GM19463 (cell line): ENCODE measurements at regions not wholly inside any gene's neighbourhood (a gene's known extent, or its start where the extent isn't known, plus 50 kb on each side); places are given as distances from the start of the nearest gene placed in this dataset.
A peak's percentile ranks its signal among the peaks of the same experiment; 100 is the strongest.

ENCODE experiments used
- ATAC-seq: cut with Tn5 transposase; IDR thresholded peaks from one replicate; pipeline ENCODE4 v1.9.1; 2021; ENCODE audit warnings: mild to moderate bottlenecking, moderate library complexity; ENCODE audit not compliant: unreplicated experiment

GRCh38 chr5:145708169-145708568 lies 127.0 kb downstream of the PRELID2 start:
- ATAC-seq: no peak

- no peak for ATAC-seq
These were observed 130.4 kb downstream of the PRELID2 start for GRCh38 chr5:145704724-145705123.

- no peak for ATAC-seq
These were observed 131.3 kb downstream of the PRELID2 start for GRCh38 chr5:145703856-145704255.

- ATAC-seq: no peak
These were observed 133.7 kb downstream of the PRELID2 start for GRCh38 chr5:145701404-145701803.

GRCh38 chr5:145699846-145700245 lies 135.3 kb downstream of the PRELID2 start:
- ATAC-seq: no peak

- ATAC-seq: peak; percentile 76
These were observed 137.7 kb downstream of the PRELID2 start for GRCh38 chr5:145697251-145697990.

- peak; percentile 81 for ATAC-seq
These were observed 145.9 kb downstream of the PRELID2 start for GRCh38 chr5:145689235-145689634.

- ATAC-seq: no peak
These were observed 147.2 kb downstream of the PRELID2 start for GRCh38 chr5:145687943-145688342.

- ATAC-seq: no peak
These were observed 149.7 kb downstream of the PRELID2 start for GRCh38 chr5:145685417-145685816.

- ATAC-seq: no peak
These were observed 151.7 kb downstream of the PRELID2 start for GRCh38 chr5:145683431-145683830.

- ATAC-seq: no peak
These were observed 152.8 kb downstream of the PRELID2 start for GRCh38 chr5:145682197-145682899.

GRCh38 chr5:145681686-145682085 lies 153.5 kb downstream of the PRELID2 start:
- peak; percentile 91 for ATAC-seq

- no peak for ATAC-seq
These were observed 153.9 kb downstream of the PRELID2 start for GRCh38 chr5:145681216-145681615.

GRCh38 chr5:145680767-145681166 lies 154.4 kb downstream of the PRELID2 start:
- ATAC-seq: no peak

GRCh38 chr5:145680169-145680568 lies 155.0 kb downstream of the PRELID2 start:
- no peak for ATAC-seq

- ATAC-seq: no peak
These were observed 156.9 kb downstream of the PRELID2 start for GRCh38 chr5:145678255-145678654.

GRCh38 chr5:145673786-145674185 lies 161.4 kb downstream of the PRELID2 start:
- no peak for ATAC-seq

- ATAC-seq: no peak
These were observed 166.4 kb downstream of the PRELID2 start for GRCh38 chr5:145668714-145669113.

GRCh38 chr5:145667742-145668141 lies 167.4 kb downstream of the PRELID2 start:
- ATAC-seq: no peak

GRCh38 chr5:145666591-145666990 lies 168.6 kb downstream of the PRELID2 start:
- no peak for ATAC-seq

GRCh38 chr5:145661737-145662485 lies 173.2 kb downstream of the PRELID2 start:
- ATAC-seq: no peak
